ENCODE measurements at regions not wholly inside any gene's neighbourhood (a gene's known extent, or its start where the extent isn't known, plus 50 kb on each side); places are given as distances from the start of the nearest gene placed in this dataset.

GRCh38 chr4:165763640-165764039 lies 109.4 kb upstream of the TLL1 start:
- Histone ChIP-seq H3K27ac (ENCODE audit: control insufficient read depth, insufficient read depth, low read length) (no peak overlapping the region), H3K36me3 (ENCODE audit: control insufficient read depth in 2 of 2, extremely low read depth in 1 of 2, insufficient read depth in 2 of 2, low read length in 2 of 2) (no peaks in the 10 kb centered on the region), H3K4me2 (ENCODE audit: control insufficient read depth, extremely low read depth, insufficient read depth, low read depth, low read length) (no peak overlapping the region), H3K9me3 (ENCODE audit: control insufficient read depth, low read depth, low read length) (no peaks in the 10 kb centered on the region), H3K9me1 (ENCODE audit: control insufficient read depth, extremely low read depth, insufficient read depth, low read length) (no peaks in the 10 kb centered on the region), H4K20me1 (ENCODE audit: control insufficient read depth, extremely low read depth, insufficient read depth, low read length) (no peaks in the 10 kb centered on the region), H3K4me1 (ENCODE audit: control insufficient read depth, extremely low read depth, insufficient read depth, low read length) (no peaks in the 10 kb centered on the region), H3K27me3 (ENCODE audit: control insufficient read depth, extremely low read depth, insufficient read depth, low read length) (no peaks in the 10 kb centered on the region), H3K9ac (ENCODE audit: control insufficient read depth, extremely low read depth, insufficient read depth, low read length) (no peak overlapping the region), H3K79me2 (ENCODE audit: control insufficient read depth, insufficient read depth, low read length) (no peaks in the 10 kb centered on the region), H2AFZ (ENCODE audit: control insufficient read depth, low read length) (peak overlapping the region; percentile 30), H3K4me3 (ENCODE audit: control insufficient read depth in 2 of 3, extremely low read depth in 1 of 3, insufficient read depth in 2 of 3, low read depth in 1 of 3, low read length in 3 of 3) (no peak overlapping the region)
- DNase-seq (ENCODE audit: low read depth, low spot score) (no peak), FAIRE-seq (peak; percentile 61)
- dilution Hi-C loops (cut with MboI; ENCODE audit: extremely low pct_ligation_motif_present, low sequenced_read_pairs) = no loop called here
- TF ChIP-seq EZH2 (IDR thresholded peaks at IDR 0.05; ENCODE audit: low read length) (no peak), CTCF (optimal IDR thresholded peaks at IDR 0.05 in 1 of 3, IDR thresholded peaks at IDR 0.05 in 1 of 3, conservative IDR thresholded peaks at IDR 0.05 in 1 of 3; ENCODE audit: extremely low read depth in 1 of 3, insufficient read depth in 2 of 3, low read length in 3 of 3) (no peak)

- no peak for FAIRE-seq
- no peak overlapping the region for H2AFZ ChIP-seq (ENCODE audit: control insufficient read depth, low read length)
- no peaks in the 10 kb centered on the region for H3K9me3 ChIP-seq (ENCODE audit: control insufficient read depth, low read depth, low read length)
- H4K20me1 ChIP-seq (ENCODE audit: control insufficient read depth, extremely low read depth, insufficient read depth, low read length) = no peaks in the 10 kb centered on the region
- DNase-seq (ENCODE audit: low read depth, low spot score) = peak; percentile 9
- dilution Hi-C loops (cut with MboI; ENCODE audit: extremely low pct_ligation_motif_present, low sequenced_read_pairs) = no loop called here
- no peaks in the 10 kb centered on the region for H3K4me1 ChIP-seq (ENCODE audit: control insufficient read depth, extremely low read depth, insufficient read depth, low read length)
- no peak overlapping the region for H3K9ac ChIP-seq (ENCODE audit: control insufficient read depth, extremely low read depth, insufficient read depth, low read length)
- H3K36me3 ChIP-seq (ENCODE audit: control insufficient read depth in 2 of 2, extremely low read depth in 1 of 2, insufficient read depth in 2 of 2, low read length in 2 of 2) = no peaks in the 10 kb centered on the region
- no peaks in the 10 kb centered on the region for H3K9me1 ChIP-seq (ENCODE audit: control insufficient read depth, extremely low read depth, insufficient read depth, low read length)
- no peaks in the 10 kb centered on the region for H3K27me3 ChIP-seq (ENCODE audit: control insufficient read depth, extremely low read depth, insufficient read depth, low read length)
- TF ChIP-seq EZH2 (IDR thresholded peaks at IDR 0.05; ENCODE audit: low read length) (no peak), CTCF (optimal IDR thresholded peaks at IDR 0.05 in 1 of 3, IDR thresholded peaks at IDR 0.05 in 1 of 3, conservative IDR thresholded peaks at IDR 0.05 in 1 of 3; ENCODE audit: extremely low read depth in 1 of 3, insufficient read depth in 2 of 3, low read length in 3 of 3) (no peak)
- no peaks in the 10 kb centered on the region for H3K79me2 ChIP-seq (ENCODE audit: control insufficient read depth, insufficient read depth, low read length)
- no peak overlapping the region for H3K27ac ChIP-seq (ENCODE audit: control insufficient read depth, insufficient read depth, low read length)
- no peak overlapping the region for H3K4me3 ChIP-seq (ENCODE audit: control insufficient read depth in 2 of 3, extremely low read depth in 1 of 3, insufficient read depth in 2 of 3, low read depth in 1 of 3, low read length in 3 of 3)
- no peak overlapping the region for H3K4me2 ChIP-seq (ENCODE audit: control insufficient read depth, extremely low read depth, insufficient read depth, low read depth, low read length)
Measured at GRCh38 chr4:165765053-165765452, 108.0 kb upstream of the TLL1 start.
